ENCODE measurements at regions not wholly inside any gene's neighbourhood (a gene's known extent, or its start where the extent isn't known, plus 50 kb on each side); places are given as distances from the start of the nearest gene placed in this dataset.

- ChIA-PET CTCF (no interaction called here), POLR2A (ENCODE audit: unreplicated experiment) (no interaction called here)
- Histone ChIP-seq H3K14ac (replicated peaks; ENCODE audit: low read depth, low read length) (no peak overlapping the region), H2BK120ac (ENCODE audit: low read depth, low read length) (no peak overlapping the region), H3K36me3 (ENCODE audit: control insufficient read depth, insufficient read depth, low read length) (no peaks in the 10 kb centered on the region), H3K4me2 (ENCODE audit: low read depth, low read length) (no peak overlapping the region), H3K4me3 (ENCODE audit: insufficient read depth, low read depth, low read length) (no peak overlapping the region), H3K79me1 (ENCODE audit: low read depth in 1 of 2, low read length in 2 of 2) (no peaks in the 10 kb centered on the region), H3K56ac (ENCODE audit: extremely low read depth, insufficient read depth, low read length) (no peak overlapping the region), H3K27me3 (ENCODE audit: control insufficient read depth, insufficient read depth, low read length) (no peaks in the 10 kb centered on the region), H3K9me1 (ENCODE audit: insufficient read depth, low read length) (no peaks in the 10 kb centered on the region), H3K9me3 (ENCODE audit: control insufficient read depth, insufficient read depth, low read length) (peaks cover 18% of the 10 kb centered on the region; the same call in 1 of the 2 replicates), H4K91ac (ENCODE audit: insufficient read depth, low read depth, low read length) (no peak overlapping the region), H2BK5ac (ENCODE audit: low read depth, low read length, poor library complexity, severe bottlenecking) (no peak overlapping the region), H3K18ac (ENCODE audit: low read depth, low read length) (no peak overlapping the region), H4K5ac (ENCODE audit: low read depth, low read length) (no peak overlapping the region), H2BK20ac (ENCODE audit: low read depth, low read length) (no peak overlapping the region), H3K4ac (ENCODE audit: low read depth, low read length) (no peak overlapping the region), H3K4me1 (ENCODE audit: control insufficient read depth, insufficient read depth, low read length) (no peaks in the 10 kb centered on the region), H3K23ac (ENCODE audit: low read depth, low read length) (no peak overlapping the region), H2BK15ac (ENCODE audit: low read depth, low read length) (no peak overlapping the region), H4K8ac (ENCODE audit: low read depth in 2 of 2, low read length in 2 of 2) (no peak overlapping the region), H3K9ac (ENCODE audit: low read depth, low read length) (no peak overlapping the region), H4K20me1 (ENCODE audit: insufficient read depth, low read length) (no peaks in the 10 kb centered on the region), H2AK5ac (ENCODE audit: low read depth, low read length) (no peak overlapping the region), H2AK9ac (replicated peaks; ENCODE audit: low read depth, low read length, poor library complexity) (no peak overlapping the region), H2AFZ (replicated peaks; ENCODE audit: low read length, poor library complexity) (no peak overlapping the region), H3K27ac (ENCODE audit: insufficient read depth, low read length) (no peak overlapping the region)
- BruUV-seq (replicated peaks) = no TSS peak
- 72% methylated on average over 2 of the region's 4 CpGs; no CpG with 5 or more reads in 1 of the 2 experiments for WGBS, 2 experiments (ENCODE audit: extremely low coverage in 2 of 2, insufficient read length in 1 of 2)
- intact Hi-C loops (cut with micrococcal nuclease) (no loop called here), in situ Hi-C loops (cut with MboI; ENCODE audit: low sequenced_read_pairs) (no loop called here), dilution Hi-C loops (cut with HindIII; ENCODE audit: low sequenced_read_pairs, unreplicated experiment) (no loop called here)
- TF ChIP-seq CEBPB (IDR thresholded peaks at IDR 0.05; ENCODE audit: low read depth, low read length) = peak; percentile 54; the same call in 1 of the 2 replicates
- TF ChIP-seq FOS (IDR thresholded peaks at IDR 0.05; ENCODE audit: low read depth, low read length) = no peak
- peak; percentile 36 for DNase-seq
- ATAC-seq (ENCODE audit: low read depth) = no peak
Observed at GRCh38 chr14:87869619-87870583, 123.1 kb downstream of the GALC start.

Measured in IMR-90 (cell line).